IPS-18a (cell line): ENCODE measurements at regions not wholly inside any gene's neighbourhood (a gene's known extent, or its start where the extent isn't known, plus 50 kb on each side); places are given as distances from the start of the nearest gene placed in this dataset.
"Not testable (repeated sequence)": the region's sequence is repeated elsewhere in the genome, so short reads cannot be mapped to it uniquely, and the experiment has no call there.

Experiments
- H3K27ac ChIP-seq: one replicate; pipeline ENCODE4 v1.5.1; 2013; ENCODE audit warnings: low read length
- H3K27me3 ChIP-seq: one replicate; pipeline ENCODE4 v1.6.1; 2013; ENCODE audit warnings: mild to moderate bottlenecking, low read length; ENCODE audit not compliant: control insufficient read depth, insufficient read depth
- H3K36me3 ChIP-seq: one replicate; pipeline ENCODE4 v1.6.1; 2013; ENCODE audit warnings: low read depth, low read length; ENCODE audit not compliant: control insufficient read depth
- H3K4me1 ChIP-seq: one replicate; pipeline ENCODE4 v1.6.1; 2013; ENCODE audit warnings: low read depth, low read length; ENCODE audit not compliant: control insufficient read depth
- H3K4me3 ChIP-seq: one replicate; pipeline ENCODE4 v1.5.1; 2013; ENCODE audit warnings: low read length
- H3K9ac ChIP-seq: one replicate; pipeline ENCODE4 v1.6.1; 2013; ENCODE audit warnings: mild to moderate bottlenecking, low read length, moderate library complexity
- H3K9me3 ChIP-seq: one replicate; pipeline ENCODE4 v1.6.1; 2013; ENCODE audit warnings: low read depth, low read length; ENCODE audit not compliant: control insufficient read depth

DNA sequence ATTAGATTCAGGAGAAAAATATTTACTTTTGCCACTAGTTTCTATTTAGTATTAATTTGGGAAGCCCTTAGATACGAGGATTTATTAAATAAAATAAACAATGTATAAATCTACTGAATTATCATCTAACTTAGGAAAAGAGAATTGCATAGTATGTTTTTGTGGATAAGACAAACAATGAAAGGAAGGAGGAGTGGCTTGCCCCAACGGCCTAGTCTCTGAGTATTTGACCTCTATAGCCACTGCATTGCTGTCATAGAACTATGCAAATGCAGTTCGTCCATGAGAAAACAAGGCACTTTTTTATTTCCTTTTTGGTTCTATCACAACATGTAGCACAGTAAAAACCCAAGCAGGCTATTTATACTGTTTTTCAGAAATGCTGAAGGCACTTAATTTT lies 321.2 kb upstream of the CCNH start:
- Histone ChIP-seq H3K9ac (no peak overlapping the region), H3K4me1 (peaks cover 3% of the 10 kb centered on the region), H3K4me3 (no peak overlapping the region), H3K27ac (no peak overlapping the region), H3K36me3 (no peaks in the 10 kb centered on the region), H3K27me3 (no peaks in the 10 kb centered on the region), H3K9me3 (no peaks in the 10 kb centered on the region)

DNA sequence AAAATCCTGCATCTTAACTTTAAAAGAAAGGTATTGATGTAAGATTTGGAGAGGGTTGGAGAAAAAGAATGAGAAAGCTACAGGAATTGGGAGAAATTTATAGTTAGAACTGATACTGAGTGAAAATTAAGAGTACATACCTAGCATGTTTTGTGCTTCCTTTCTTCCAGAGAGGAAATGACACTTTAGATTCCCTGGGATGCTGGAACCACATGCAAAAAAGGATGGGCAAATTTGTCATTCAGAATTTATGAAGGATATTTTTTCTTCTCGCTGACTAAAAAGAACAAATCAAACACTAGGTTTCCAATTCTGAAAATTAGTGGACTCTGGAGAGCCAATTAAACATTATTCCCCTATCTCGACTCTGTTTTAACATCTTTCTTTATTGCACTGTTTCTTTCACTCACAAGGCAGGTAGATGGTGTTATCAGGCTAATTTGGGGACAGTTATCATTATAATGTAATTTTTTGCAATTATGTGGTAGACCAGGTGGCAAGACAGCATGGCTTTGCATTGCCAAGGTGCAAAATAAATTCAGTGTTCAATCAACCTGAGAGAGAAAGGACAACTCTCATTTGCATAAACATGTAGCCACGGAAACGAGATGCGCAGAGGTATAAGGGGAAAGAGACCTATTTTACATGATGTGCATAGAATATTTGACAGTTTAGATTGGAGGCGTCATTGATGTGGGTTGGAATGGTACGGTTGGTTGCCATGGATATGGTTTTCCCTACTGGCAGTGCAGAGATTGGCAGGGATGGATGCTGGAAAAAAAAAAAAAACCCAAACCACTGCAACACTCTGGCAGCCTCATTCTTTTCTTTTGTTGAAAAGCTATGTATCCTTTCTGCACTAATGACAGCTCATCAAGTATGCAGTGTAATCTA lies 320.4 kb upstream of the CCNH start:
- Histone ChIP-seq H3K9me3 (no peaks in the 10 kb centered on the region), H3K4me1 (peaks cover 3% of the 10 kb centered on the region), H3K36me3 (no peaks in the 10 kb centered on the region), H3K9ac (no peak overlapping the region), H3K27ac (no peak overlapping the region), H3K4me3 (no peak overlapping the region), H3K27me3 (no peaks in the 10 kb centered on the region)

DNA sequence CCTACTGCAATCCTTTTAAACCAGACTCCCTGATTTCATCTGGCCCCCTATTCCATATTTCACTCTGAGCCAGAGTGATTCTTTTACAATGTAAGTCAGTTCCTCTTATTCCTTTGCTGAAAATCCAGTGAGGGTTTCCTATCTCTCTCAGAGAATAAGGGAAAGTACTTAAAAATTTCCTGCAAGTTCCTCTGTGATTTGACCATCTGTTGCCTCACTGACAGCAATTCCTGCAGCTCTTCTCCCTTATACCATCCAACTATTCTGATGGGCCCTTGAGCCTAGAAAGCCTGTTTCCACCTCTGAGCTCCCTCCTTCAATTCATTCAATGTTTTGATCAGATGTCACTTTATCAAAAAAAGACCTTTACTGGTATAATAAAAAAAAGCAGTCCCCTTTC lies 317.1 kb upstream of the CCNH start:
- H3K4me1 ChIP-seq, result peaks cover 3% of the 10 kb centered on the region
- H3K4me3 ChIP-seq, result no peak overlapping the region
- H3K9ac ChIP-seq, result no peak overlapping the region
- no peaks in the 10 kb centered on the region for H3K9me3 ChIP-seq
- H3K27ac ChIP-seq, result no peak overlapping the region
- no peaks in the 10 kb centered on the region for H3K36me3 ChIP-seq
- H3K27me3 ChIP-seq, result no peaks in the 10 kb centered on the region

DNA sequence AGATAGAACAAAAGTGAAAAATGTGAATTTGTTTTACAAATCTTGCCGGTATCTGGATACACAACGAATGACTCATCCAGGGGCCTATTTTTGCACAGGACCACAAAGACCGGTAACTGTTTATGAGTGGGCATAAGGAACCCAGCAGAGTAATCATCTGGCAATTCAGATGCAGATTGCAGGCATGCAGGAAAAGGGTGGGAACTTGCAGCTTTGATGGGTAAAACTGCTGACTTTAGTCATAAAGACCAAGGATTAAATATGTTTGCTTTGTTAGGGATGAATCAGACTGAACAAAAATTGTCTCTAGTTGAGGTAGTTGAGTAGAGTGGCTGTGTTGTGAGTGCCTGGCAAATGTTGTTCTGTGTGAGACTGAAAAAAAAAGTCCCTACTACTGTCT lies 309.6 kb upstream of the CCNH start:
- no peaks in the 10 kb centered on the region for H3K36me3 ChIP-seq
- H3K27ac ChIP-seq, result no peak overlapping the region
- H3K27me3 ChIP-seq, result no peaks in the 10 kb centered on the region
- H3K4me3 ChIP-seq, result no peak overlapping the region
- H3K9me3 ChIP-seq, result no peaks in the 10 kb centered on the region
- peaks cover 10% of the 10 kb centered on the region for H3K4me1 ChIP-seq
- no peak overlapping the region for H3K9ac ChIP-seq

DNA sequence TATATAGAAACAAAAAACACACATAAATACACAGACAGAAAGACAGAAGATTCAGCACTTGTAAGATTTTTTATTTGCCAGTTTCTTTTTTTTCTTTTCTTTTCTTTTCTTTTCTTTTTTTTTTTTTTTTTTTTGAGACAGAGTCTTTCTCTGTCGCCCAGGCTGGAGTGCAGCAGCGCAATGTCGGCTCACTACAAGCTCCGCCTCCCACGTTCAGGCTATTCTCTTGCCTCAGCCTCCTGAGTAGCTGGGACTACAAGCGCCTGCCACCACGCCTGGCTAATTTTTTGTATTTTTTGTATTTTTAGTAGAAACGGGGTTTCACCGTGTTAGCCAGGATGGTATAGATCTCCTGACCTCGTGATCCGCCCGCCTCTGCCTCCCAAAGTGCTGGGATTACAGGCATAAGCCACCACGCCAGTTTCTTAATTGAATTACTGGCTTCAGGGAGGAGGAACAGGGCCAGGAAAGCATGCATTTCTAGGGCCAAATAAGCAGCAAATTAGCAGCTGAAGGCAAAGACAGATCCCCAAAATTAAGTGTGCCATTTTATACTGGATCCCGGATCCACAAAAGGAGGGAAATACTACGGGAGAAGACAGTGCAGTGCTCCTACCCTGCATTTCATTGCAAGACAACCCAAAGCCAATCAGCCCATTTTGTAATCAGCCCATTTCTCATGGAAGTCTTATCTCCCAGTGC lies 305.6 kb upstream of the CCNH start:
- H3K9ac ChIP-seq, H3K27ac ChIP-seq, H3K9me3 ChIP-seq, H3K27me3 ChIP-seq, H3K4me3 ChIP-seq, H3K36me3 ChIP-seq: not testable (repeated sequence)
- H3K4me1 ChIP-seq, result peaks cover 10% of the 10 kb centered on the region

DNA sequence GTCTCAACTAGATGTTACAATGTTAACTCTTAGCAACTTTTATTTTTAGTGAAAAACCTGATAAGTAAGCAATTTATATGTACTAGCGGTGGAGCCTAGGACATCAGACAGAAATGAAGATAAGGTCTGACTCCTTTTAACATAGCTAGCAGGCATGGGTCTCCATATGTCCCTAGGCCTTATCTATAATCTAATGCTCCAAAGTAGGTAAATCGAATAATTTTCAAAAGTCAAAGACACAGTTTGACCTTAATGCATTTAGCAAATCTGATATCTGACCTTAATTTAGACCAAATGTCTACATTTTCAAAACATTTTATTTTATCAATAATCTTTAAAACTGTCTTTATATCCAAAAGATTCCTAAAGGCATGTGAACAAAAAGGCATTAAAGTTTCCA lies 305.0 kb upstream of the CCNH start:
- no peak overlapping the region for H3K27ac ChIP-seq
- no peaks in the 10 kb centered on the region for H3K9me3 ChIP-seq
- no peaks in the 10 kb centered on the region for H3K27me3 ChIP-seq
- no peak overlapping the region for H3K9ac ChIP-seq
- peaks cover 9% of the 10 kb centered on the region for H3K4me1 ChIP-seq
- no peaks in the 10 kb centered on the region for H3K36me3 ChIP-seq
- H3K4me3 ChIP-seq, result no peak overlapping the region

DNA sequence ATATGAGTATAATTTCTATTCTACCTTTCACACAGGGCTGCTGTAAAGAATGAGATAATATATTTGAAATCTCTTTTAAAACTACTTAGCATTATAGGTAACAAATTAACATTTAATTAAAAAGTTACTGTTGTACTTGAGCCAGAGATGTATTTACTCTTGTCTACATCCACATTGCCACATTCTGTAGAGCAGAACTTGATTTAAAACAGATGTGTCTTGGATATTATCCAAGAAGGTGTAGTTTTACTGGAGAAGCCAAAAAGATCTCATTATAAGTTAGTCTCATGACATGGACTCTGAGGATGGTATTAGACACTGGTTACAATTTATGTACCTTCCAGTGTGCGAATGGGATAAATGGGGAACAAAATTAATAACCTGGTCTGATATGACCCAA lies 293.1 kb upstream of the CCNH start:
- Histone ChIP-seq H3K9ac (no peak overlapping the region), H3K4me3 (no peak overlapping the region), H3K36me3 (no peaks in the 10 kb centered on the region), H3K9me3 (no peaks in the 10 kb centered on the region), H3K27ac (no peak overlapping the region), H3K27me3 (no peaks in the 10 kb centered on the region), H3K4me1 (peaks cover 2% of the 10 kb centered on the region)

DNA sequence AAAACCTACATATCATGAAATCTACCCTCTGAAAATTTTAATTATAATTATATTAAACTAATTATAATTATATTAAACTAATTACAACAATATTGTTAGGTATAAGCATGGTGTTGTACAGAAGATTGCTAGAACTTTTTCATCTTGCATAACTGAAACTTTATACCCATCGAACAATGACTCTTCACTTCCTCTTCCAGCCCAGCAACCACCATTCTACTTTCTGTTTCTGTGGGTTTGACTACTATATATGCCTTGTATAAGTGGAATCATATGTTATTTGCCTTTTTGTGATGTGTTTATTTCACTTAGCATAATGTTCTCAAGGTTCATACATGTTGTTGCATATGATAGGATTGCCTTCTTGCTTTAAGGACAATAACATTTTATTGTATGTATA lies 274.2 kb upstream of the CCNH start:
- H3K9ac ChIP-seq, result no peak overlapping the region
- H3K4me1 ChIP-seq, result no peaks in the 10 kb centered on the region
- H3K27ac ChIP-seq, result no peak overlapping the region
- H3K9me3 ChIP-seq, result peaks cover 4% of the 10 kb centered on the region
- no peak overlapping the region for H3K4me3 ChIP-seq
- H3K36me3 ChIP-seq, result no peaks in the 10 kb centered on the region
- H3K27me3 ChIP-seq, result no peaks in the 10 kb centered on the region

DNA sequence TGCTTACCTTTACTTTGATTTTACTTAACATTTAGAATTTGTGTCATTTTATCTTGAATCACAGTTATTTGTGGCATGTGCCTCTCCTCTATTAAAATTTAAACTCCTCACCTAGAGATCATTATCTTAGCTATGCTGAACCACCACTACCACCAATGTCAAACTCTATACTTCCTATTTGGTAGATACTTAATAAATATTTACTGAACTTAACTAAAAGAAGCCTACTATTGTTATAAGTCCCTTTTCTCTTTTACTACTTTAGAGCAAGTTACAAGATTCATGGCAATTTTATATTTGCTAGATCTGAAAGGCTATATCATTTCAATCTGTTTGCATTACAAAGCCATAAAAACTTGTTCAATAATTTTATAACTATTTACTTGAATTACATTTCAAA lies 273.3 kb upstream of the CCNH start:
- Histone ChIP-seq H3K9me3 (peaks cover 2% of the 10 kb centered on the region), H3K36me3 (no peaks in the 10 kb centered on the region), H3K27ac (no peak overlapping the region), H3K4me3 (no peak overlapping the region), H3K4me1 (no peaks in the 10 kb centered on the region), H3K27me3 (no peaks in the 10 kb centered on the region), H3K9ac (no peak overlapping the region)

DNA sequence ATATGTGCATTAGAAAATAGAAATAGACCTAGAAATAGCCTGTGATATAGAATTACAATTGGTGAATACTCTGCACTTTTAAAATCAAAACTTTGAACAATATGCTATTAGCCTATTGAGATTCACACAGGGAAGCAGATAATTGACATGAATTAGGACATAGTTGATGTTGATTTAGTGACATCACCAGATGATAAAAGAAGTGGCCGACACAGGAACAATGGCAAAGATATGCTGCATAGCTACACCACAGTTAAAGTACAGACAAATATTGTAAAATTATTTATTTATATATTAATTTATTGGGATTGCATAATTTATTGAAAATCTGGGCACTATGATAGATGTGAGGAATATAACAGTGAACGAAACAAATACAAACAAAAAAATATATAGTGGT lies 261.5 kb upstream of the CCNH start:
- no peak overlapping the region for H3K4me3 ChIP-seq
- no peaks in the 10 kb centered on the region for H3K4me1 ChIP-seq
- H3K36me3 ChIP-seq, result no peaks in the 10 kb centered on the region
- H3K27me3 ChIP-seq, result no peaks in the 10 kb centered on the region
- H3K9me3 ChIP-seq, result no peaks in the 10 kb centered on the region
- H3K27ac ChIP-seq, result no peak overlapping the region
- no peak overlapping the region for H3K9ac ChIP-seq

DNA sequence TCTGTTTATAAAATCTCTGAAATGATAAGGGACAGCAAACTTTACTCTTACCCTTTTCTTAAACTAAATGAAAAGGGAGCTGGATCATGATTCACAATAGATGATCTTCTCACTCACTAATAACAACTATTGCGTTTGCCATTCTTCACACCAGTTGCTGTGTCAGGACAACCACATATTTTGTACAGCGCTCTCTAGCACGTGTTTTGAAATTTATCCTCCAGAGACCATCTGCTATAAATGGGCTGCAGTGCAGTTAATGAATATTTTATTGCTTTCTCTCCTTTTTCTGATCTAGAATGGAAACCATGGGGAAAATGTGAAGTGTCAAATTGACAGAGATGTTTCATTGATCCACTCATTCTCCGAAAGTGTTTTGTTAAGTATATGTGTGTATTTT lies 258.4 kb upstream of the CCNH start:
- H3K9me3 ChIP-seq, result no peaks in the 10 kb centered on the region
- H3K4me3 ChIP-seq, result no peak overlapping the region
- H3K27me3 ChIP-seq, result no peaks in the 10 kb centered on the region
- H3K36me3 ChIP-seq, result no peaks in the 10 kb centered on the region
- no peaks in the 10 kb centered on the region for H3K4me1 ChIP-seq
- no peak overlapping the region for H3K9ac ChIP-seq
- H3K27ac ChIP-seq, result no peak overlapping the region

DNA sequence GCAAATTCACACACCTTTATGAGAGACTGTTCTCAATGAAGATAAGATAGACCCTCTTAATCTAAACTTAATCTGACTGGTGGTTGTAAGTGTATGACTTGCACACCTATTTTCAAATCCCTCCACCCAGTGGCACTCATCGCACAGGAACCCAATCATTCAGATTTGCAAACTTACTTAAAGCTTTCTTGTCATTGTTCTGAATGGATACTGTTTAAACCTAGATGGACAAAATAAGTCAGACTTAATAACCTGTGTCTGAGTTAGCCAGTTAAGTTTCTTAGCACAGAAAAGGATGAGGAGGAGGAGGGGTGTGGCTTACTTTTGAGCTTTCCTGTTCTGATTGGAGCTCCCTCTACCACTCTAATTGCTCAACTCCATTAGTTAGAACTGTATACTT lies 252.4 kb upstream of the CCNH start:
- H3K9me3 ChIP-seq, result no peaks in the 10 kb centered on the region
- H3K27me3 ChIP-seq, result no peaks in the 10 kb centered on the region
- H3K4me1 ChIP-seq, result no peaks in the 10 kb centered on the region
- no peak overlapping the region for H3K9ac ChIP-seq
- no peaks in the 10 kb centered on the region for H3K36me3 ChIP-seq
- no peak overlapping the region for H3K27ac ChIP-seq
- no peak overlapping the region for H3K4me3 ChIP-seq
